Stimulated activated CD8-positive, alpha-beta memory T cell treated with anti-CD3 and anti-CD28 coated beads, Interleukin-12 subunit alpha, Interleukin-12 subunit beta, amount 100 ng/mL, for 1 hour (primary cell): ENCODE measurements at regions not wholly inside any gene's neighbourhood (a gene's known extent, or its start where the extent isn't known, plus 50 kb on each side); places are given as distances from the start of the nearest gene placed in this dataset.

Source experiments
- DNase-seq: peaks from one replicate; pipeline ENCODE4 v3.0.0-alpha.2; 2020; ENCODE audit warnings: low read depth

DNA sequence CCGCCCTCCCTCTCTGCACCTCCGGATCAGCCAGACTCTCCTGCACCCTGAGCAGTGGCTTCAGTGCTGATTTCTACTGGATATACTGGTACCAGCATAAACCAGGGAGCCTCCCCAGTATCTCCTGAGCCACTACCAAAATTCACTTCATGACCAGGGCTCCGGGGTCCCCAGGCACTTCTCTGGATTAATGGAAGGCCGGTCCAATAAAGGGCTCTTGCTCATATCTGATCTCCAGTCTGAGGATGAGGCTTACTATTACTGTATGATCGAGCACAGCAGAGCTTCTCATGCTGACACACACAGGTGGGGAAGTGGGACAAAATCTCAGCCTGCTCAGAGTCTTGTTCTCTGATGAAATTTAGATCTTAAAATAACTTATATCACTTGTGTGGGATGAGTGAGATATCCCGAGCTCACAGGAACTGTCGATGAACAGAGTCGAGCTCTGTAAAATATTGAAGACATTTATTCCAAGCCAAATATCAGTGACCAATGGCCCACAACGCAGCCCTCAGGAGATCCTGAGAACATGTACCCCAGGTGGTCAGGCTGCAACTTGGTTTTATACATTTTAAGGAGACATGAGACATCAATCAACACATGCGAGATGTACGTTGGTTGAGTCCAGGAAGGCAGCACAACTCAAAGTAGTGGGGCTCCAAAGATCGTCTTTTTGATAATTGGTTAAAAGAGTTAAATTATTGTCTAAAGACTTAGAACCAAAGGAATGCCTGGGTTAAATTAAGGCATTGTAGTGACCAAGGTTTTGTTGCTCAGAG lies 93.0 kb upstream of the TOP3B start:
- no peak for DNase-seq

DNA sequence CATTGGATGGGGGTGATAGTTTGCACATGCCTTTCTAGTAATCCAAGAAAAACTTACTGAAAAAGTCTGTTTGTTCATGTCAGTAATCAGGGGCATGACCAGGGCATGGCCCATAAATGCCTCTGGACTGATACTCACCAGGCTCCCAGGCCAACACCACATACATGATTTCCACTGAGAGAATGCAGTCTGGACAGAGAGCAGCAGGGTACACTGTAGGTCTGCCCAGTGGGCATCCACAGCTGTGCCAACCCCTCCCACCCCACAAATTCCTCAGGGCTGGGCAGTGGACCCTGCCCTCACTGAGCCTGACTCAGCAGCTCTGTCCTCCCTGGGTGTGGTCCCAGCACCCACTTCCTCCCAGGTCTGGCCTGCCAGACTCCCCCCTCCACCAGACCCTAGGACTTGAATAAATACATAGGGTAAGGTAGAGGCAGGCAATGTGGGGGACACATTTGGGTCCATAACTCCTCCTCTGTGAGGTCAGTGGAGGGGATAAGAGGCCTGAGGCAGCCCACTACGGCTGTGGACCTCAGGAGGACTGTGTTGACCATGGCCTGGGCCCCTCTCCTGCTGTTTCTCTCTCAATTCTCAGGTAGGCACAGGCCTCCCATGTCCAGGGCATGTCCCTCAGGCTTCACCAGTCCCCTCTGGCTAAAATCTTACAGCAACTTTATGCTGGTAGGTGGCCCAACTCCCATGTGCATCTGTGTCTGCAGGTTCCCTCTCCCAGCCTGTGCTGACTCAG lies 92.2 kb upstream of the TOP3B start:
- no peak for DNase-seq

DNA sequence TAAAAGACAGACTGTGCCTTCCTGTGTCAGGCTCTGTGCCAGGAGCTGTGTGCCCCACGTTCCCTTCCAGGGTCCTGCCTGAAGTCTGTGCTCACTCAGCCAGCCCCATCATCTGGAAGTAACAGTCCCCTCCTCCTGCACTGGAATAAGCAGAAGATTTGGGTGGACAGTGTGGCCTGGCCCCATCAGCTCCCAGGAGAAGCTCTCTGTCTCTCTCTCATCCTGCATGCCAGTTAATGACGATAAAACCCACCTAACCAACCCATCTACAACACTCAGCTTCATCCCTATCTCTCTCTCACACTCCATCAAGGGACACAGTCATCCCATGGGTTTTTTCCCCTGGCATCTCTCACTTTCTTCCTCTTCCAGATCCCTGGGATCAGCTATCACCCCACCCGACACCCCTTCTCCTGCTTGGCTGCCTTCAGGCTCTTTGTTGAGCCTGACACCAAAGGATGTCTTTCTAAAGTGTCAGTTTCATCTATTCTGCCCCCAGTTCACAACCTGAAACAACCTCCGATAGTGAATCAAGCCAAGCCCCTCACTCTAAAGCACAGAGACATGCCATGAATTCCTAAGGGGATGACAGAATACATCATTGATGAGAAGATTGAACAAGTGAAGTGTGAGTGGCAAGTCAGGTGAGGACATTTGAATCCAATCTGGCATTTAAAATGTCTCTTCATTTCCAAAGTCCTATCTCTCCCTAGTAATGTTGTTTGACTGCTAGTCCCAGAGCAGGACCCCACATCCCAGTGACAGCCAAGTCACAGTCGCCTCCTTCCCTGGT lies 91.4 kb upstream of the TOP3B start:
- DNase-seq = no peak

DNA sequence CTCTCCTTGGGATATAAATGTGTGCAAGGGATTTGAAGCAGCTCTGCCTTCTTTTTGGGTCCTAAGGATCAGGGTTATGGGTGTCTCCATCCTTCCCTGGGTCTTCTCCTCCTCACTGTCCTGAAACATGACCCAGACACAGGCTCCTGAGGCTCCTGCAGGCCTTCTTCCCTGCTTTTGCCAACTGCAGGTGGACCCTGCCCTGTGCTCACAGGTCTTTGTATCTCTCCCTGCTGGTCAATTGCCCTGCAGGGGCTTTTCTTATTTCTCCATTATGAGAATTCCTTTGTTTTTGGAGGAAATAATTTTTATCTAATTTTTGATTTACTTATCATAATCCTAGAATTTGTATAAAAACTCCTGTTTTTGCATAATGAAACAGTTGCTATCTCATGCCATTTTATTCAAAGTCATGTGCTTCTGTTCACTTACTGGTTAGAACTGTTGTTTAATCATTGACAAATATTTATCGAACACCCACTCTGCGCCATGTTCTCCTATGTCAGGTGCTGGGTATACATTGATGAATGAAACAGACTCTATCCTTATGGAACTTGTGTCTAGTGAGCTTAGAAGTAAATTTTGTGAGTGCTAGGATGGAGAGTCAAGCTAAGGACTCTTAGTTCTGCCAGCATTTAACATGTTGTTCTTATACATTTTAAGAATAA lies 89.7 kb upstream of the TOP3B start:
- DNase-seq = no peak

DNA sequence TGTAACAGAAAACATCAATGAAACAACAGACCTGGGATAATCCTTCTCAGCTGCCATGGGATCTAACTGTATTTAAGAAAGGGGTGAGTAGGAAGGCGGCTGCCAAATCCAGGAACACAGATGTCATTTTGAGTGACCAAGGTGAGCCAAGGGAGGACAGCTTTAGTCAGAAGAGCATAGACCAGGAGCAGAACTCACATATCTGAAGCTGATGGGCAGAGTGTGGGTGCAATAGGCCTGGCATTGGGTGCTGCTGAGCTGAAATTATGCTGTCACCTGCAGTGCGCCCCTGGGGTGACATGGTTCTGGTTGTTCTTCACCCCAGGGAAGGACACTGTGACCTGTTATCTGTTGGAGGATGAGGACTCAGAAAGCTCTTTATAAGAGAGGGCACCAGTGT lies 88.9 kb upstream of the TOP3B start:
- DNase-seq = no peak

DNA sequence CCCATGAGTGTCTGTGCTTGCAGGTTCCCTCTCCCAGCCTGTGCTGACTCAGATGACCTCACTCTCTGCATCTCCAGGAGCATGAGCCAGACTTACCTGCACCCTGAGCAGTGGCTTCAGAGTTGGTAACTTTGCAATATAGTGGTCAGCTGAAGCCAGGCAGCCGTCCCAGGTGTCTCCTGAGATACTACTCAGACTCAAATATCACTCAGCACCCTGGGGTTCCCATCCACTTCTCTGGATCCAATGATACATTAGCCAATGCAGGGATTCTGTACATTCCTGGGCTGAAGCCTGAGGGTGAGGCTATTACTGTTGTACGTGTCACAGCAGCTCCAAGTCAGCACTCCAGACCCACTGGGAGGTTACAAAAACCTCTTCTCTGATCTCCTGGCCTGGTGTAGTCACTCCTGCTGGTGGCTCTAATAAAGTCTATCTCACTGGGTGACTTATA lies 87.8 kb upstream of the TOP3B start:
- no peak for DNase-seq

DNA sequence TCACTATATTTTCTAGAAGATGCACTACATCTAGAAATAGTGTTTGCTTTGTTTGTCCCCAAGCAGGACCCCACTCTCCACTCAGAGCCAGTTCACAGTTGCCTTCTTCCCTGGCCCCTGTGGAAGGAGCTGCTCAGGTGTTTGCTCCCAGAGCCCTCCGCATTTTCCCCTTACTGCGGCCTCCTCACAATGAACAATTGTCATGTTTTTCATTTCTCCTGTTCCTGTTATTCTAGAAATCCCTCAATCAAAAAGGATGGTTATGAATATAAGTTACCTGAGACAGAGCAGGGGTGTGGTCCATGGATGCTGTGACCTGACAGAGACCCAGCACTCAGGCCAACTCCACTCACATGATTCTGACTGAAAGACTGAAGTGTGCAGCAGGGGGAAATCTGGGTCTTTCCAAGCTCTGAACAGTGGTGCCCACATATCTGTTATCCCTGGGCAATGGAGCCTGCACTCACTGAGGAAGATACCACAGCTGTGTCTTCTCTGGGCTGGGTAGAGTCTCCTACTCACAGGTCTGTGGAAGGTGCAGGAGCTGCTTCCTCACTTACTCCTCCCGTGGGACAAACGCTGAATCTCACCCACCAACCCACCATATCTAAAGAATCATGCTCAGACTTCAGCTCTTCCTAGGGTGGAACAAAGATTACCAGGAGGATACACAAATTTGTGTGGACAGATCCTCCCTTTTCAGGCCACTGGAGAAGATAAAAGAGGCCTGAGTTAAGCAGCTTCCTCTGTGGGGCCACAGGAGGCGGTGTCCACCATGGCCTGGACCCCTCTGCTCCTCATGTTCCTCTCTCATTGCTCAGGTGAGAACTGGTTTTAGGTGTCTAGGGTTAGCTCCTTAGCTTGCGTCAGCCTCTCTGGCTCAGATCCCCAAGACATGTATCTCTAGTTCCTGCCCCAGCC lies 87.1 kb upstream of the TOP3B start:
- no peak for DNase-seq

DNA sequence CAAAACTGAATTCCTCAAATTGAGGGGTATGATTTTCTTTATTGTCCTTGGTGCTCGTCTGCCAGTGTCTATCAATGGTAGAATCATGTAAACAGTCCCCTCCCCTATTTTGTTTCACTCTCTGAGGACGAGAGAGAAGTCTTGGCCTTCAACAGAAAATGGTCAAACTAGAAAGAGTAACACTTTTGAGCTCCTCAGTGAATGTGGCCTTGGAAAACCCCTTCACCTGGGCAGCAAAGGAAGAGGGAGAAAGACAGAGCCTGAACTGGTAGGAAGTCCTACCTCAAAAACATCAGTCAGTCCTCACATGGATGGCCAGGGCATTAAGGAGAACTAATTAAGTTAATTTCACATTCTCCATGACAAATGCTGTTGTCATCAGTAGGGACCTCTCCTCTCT lies 86.1 kb upstream of the TOP3B start:
- DNase-seq = no peak

DNA sequence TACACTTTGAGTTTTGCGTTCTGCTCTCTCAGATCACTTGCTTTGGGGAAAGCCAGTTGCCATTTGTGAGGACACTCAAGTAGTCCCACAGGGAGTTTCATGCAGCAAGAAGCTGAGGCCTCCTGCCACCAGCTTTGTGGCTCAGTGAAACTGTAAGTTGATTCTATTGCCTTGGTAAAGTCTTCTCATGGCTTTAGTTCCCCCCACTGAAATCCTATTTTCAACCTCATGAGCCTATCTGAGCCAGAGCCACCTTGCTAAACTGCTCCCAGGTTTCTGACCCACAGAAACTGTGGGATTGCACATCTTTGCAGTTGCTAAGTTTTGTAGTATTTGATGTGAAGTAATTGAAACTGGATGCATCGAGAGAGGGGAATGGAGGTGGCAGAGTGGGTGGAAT lies 85.4 kb upstream of the TOP3B start:
- DNase-seq = no peak

DNA sequence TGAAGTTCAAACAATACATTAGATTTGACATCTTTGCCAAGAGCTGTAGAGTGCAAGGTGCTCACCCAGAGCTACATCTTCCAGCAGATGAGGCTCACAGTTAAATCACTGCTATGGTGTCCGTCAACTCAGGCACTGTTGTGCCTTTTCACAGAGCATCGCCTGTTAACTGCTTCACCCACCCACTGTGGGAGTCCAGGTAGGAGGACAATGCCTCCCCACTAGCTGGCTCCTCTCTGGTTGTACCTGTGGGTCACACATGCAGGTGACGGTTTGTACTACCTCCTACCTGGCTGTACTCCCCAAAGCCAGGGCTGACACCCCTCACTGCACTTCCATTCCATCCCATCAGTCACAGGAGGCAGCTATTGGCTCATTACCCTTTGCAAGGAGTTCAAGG lies 84.6 kb upstream of the TOP3B start:
- DNase-seq = no peak

DNA sequence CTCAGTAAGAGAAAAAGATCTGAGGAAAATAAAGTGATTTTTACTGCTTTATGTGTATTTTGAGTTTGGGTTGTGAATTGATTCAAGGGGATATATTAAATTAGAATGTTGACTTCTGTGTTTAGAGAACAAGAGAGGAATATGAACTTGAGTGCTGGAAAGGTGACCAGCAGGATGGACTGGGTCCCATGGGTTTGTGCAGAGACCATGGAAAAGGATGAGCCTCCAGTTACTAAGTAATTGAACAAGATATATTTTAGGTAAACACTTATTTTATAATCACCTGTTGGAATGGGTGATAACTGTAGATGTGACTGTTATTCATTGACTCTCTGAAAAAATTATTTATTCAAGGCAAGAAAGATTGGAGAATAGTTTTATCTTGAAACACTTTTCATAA lies 82.0 kb upstream of the TOP3B start:
- no peak for DNase-seq

DNA sequence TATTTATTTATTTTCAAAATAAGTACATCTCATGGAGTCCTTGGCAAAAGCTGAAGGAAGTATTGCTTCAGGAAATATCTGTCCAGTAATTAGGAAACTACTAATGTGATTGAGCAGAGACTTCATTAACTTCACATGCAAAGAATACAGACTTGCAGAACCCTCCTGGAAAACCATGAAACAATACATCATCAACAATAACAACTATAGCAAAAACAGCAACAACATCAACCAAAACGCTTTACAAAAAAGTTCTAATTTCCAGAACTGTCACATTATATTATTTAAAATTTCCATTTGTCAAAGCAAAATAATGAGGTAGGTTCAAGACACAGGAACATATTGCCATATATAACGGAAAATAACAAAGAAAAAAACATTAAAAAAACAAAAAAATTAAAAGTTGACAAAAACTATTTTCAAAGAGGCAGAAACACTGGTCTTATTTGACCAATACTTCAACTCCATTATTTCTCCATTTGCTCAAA lies 79.8 kb upstream of the TOP3B start:
- DNase-seq = no peak

DNA sequence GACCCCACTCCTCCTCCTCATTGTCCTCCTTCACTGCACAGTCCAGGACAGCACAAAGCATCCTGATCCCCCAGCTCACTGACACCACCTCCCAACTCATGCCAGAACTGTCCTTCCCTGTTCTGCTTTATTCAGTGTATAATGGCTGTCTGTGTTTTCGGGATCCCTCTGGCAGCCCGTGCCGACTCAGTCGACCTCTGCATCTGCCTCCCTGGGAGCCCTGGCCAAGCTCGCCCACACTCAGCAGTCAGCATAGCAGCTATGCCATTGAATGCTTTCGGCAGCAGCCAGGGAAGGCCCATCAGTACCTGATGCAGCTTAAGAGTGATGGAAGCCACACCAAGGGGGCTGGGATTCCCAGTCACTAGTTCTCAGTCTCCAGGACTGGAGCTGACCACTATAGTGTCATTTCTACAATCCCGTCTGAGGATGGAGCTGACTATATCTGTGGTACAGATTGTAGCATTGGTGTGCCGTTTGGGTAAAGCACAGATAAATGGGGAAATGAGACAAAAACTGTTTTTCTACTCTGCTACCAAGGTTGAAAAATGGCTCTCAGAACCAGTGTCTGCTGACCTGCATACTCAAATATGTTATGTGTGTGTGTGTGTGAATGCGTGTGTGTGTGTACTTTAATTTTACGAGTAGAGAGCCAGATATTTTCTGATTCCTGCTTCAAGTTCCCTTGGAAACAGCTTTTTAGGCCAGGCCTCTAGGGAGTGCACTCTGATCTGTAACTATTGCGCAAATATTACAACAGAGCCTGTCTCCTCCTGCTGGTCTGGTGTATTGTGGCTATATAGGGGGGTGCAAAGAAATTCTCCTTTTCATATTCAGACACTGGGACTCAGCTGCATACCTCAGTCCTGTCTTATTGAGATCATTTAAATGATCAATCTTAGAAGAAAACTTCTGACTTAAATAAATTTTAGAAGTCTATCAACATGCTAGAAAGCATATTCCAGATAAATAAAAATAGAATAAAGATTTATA lies 78.8 kb upstream of the TOP3B start:
- no peak for DNase-seq

DNA sequence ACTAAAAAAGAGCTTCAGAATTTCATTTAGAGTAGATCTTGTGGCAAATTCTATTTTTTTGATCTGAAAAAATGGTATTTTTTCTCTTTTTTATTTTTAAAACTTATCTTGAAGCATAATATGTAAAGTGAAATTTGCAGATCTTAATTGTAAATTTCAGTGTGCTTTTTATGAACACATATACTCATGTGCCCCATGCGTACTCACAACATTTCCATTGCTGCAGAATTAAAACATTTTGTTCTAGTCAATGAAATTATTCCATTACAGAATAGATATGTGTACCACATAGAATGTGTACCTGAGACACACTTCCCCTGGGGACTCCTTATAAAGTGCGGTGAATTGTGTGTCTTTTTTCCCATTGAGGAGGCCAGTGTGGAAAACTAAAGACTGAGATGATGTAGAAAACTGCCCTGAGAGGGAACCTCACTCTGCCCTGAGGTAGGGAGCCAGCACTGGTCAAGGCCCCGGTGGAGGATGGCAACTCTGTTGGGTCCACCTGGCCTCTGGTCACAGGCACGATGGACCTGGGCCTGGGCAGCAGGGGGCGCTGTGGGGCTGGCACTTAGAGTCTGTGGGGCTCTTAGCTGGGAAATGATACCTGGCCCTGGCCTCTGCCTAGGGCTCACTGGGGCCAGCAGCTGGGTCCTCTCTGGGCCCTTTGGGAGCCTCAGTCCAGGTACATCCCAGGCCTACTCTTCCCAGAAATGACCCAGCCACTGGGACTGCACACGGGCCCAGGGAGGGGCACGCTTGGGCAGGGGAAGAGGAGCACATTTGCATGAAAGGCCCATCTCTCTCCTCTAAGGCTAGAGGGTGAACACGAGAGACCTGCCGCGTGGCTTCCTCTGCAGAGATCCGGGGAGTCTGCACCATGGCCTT lies 77.9 kb upstream of the TOP3B start:
- no peak for DNase-seq

DNA sequence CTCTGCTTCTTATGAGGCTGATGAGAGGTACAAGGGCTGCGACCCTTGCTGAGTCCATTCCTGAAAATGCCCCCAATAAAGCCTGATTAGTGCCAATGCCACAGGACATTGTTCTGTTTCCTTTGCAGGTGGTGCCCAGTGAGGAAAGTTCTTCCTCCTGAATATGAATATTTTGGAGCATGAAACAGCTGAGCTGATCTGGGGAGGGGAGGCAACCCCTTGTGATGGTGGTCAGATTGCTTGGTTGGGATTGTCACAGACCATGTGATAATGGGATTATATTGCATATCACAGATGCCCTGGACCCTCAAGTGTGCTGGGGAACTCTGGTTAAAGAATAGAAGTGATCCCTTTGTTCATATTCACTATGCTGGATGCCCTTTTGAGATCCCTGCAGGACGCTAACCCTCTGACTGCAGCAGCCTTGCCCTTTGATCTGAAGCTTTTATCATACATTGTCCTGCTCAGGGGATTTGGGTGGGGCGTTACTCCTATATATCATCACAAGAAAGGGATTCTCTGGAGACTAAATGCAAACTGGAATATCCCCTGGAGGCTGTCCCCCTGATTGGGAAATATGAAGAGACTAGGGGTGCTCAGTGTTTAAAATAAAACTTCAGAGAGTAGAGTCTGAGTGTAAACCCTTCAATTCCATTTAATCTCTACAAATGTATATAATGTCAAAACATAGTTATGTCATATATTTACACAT lies 76.9 kb upstream of the TOP3B start:
- DNase-seq = no peak

DNA sequence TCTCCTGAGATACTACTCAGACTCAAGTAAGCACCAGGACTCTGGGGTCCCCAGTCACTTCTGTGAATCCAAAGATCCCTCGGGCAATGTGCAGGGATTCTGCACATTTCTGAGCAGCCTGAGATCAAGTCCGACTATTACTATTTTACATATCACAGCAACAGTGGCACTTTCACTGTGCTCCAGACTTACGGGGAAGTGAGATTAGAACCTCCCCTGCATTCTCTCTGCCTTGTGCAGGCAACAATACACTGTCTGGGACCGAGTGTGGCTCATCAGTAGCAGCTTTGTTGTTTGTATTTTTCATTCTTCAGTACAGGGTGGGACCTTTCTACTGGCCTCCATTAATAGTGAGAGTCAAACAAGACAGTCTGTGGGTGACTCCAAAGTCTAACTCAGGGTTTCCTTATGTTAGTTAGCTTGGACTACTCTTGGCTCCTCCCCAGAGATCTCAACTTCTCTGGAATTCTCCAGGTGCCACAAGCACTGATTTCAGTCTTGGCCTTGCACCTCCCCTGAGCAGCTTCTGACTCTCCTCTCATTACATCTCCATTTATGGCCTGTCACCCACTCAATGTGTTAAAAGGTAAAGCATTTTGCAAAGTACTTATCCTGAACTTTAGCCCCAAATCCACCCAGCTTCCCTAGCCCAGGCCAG lies 76.2 kb upstream of the TOP3B start:
- DNase-seq = no peak

DNA sequence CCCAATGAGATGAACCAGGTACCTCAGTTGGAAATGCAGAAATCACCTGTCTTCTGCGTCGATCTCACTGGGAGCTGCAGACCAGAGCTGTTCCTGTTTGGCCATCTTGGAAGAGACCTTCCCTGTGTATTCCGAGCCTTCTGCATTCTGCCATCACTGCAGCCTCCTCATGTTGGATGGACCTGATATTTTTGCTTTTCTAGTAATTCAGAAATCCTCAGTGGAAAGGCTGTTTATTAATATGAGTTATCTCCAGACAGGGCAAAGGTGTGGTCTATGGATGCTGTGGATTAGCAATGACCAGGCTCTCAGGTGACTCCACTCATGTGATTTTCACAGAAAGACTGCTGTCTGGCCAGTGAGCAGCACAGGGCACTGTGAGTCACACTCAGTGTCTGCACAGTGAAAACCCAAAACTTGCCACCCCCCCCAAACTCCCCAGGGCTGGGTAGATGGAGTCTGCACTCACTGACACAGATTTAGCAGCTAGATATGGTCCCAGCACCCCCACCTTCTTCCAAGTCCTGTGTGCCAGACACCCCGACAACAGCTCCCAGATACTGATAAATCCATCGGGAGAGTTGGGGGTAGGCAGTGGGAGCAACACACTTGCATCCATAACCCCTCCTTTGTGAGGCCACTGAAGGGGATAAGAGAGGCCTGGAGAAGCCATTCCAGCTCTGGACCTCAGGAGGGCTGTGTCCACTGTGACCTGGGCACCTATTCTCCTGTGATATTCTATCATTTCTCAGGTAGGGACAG lies 75.2 kb upstream of the TOP3B start:
- DNase-seq = no peak
